WERI-Rb-1 (cell line): ENCODE measurements at regions not wholly inside any gene's neighbourhood (a gene's known extent, or its start where the extent isn't known, plus 50 kb on each side); places are given as distances from the start of the nearest gene placed in this dataset.

Experiments
- DNase-seq: peaks from one replicate; pipeline ENCODE4 v3.0.0-alpha.2; 2020
- H3K27ac ChIP-seq: fragments of 250-450 bp; sonication (Bioruptor Pico); 2 replicates; pipeline ENCODE4 v1.5.1; 2020; ENCODE audit warnings: mild to moderate bottlenecking, moderate library complexity
- H3K27me3 ChIP-seq: fragments of 250-450 bp; sonication (Bioruptor Pico); 2 replicates; pipeline ENCODE4 v1.5.1; 2021; ENCODE audit warnings: mild to moderate bottlenecking, low read depth, moderate library complexity; ENCODE audit not compliant: insufficient read depth, severe bottlenecking
- H3K36me3 ChIP-seq: fragments of 250-450 bp; sonication (Bioruptor Pico); 2 replicates; pipeline ENCODE4 v1.5.1; 2020; ENCODE audit warnings: mild to moderate bottlenecking, moderate library complexity
- H3K4me3 ChIP-seq: 2 replicates; pipeline ENCODE4 v1.5.1; 2011; ENCODE audit warnings: low read depth, mild to moderate bottlenecking, control low read depth, low read length
- H3K9me3 ChIP-seq: fragments of 250-450 bp; sonication (Bioruptor Pico); 2 replicates; pipeline ENCODE4 v1.5.1; 2021; ENCODE audit warnings: mild to moderate bottlenecking, moderate library complexity; ENCODE audit not compliant: severe bottlenecking
- TF ChIP-seq, protein P1 (sequence below): IDR thresholded peaks from 2 replicates; pipeline ENCODE4 v1.5.1; 2011; ENCODE audit warnings: low read depth, mild to moderate bottlenecking, control low read depth, inconsistent platforms, low read length

GRCh38 chr2:155633887-155634570, 698.5 kb downstream of the NR4A2 start:
- TF ChIP-seq, protein P1, sequence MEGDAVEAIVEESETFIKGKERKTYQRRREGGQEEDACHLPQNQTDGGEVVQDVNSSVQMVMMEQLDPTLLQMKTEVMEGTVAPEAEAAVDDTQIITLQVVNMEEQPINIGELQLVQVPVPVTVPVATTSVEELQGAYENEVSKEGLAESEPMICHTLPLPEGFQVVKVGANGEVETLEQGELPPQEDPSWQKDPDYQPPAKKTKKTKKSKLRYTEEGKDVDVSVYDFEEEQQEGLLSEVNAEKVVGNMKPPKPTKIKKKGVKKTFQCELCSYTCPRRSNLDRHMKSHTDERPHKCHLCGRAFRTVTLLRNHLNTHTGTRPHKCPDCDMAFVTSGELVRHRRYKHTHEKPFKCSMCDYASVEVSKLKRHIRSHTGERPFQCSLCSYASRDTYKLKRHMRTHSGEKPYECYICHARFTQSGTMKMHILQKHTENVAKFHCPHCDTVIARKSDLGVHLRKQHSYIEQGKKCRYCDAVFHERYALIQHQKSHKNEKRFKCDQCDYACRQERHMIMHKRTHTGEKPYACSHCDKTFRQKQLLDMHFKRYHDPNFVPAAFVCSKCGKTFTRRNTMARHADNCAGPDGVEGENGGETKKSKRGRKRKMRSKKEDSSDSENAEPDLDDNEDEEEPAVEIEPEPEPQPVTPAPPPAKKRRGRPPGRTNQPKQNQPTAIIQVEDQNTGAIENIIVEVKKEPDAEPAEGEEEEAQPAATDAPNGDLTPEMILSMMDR: no peak
- H3K36me3 ChIP-seq: no peaks in the 10 kb centered on the region
- H3K4me3 ChIP-seq: no peak overlapping the region
- H3K9me3 ChIP-seq: no peaks in the 10 kb centered on the region
- H3K27me3 ChIP-seq: no peaks in the 10 kb centered on the region
- no peak for DNase-seq
- no peak overlapping the region for H3K27ac ChIP-seq

- TF ChIP-seq, protein P1: no peak
- Histone ChIP-seq H3K9me3 (no peaks in the 10 kb centered on the region), H3K27ac (no peak overlapping the region), H3K36me3 (no peaks in the 10 kb centered on the region), H3K4me3 (no peak overlapping the region), H3K27me3 (no peaks in the 10 kb centered on the region)
- DNase-seq: no peak
These were observed 699.3 kb downstream of the NR4A2 start for GRCh38 chr2:155633060-155633839.

GRCh38 chr2:155630760-155631159, 701.8 kb downstream of the NR4A2 start:
- H3K27me3 ChIP-seq: no peaks in the 10 kb centered on the region
- H3K36me3 ChIP-seq: no peaks in the 10 kb centered on the region
- no peak overlapping the region for H3K27ac ChIP-seq
- H3K4me3 ChIP-seq: no peak overlapping the region
- H3K9me3 ChIP-seq: no peaks in the 10 kb centered on the region
- TF ChIP-seq, protein P1: no peak
- DNase-seq: no peak

- Histone ChIP-seq H3K9me3 (no peaks in the 10 kb centered on the region), H3K27ac (no peak overlapping the region), H3K4me3 (no peak overlapping the region), H3K36me3 (no peaks in the 10 kb centered on the region), H3K27me3 (no peaks in the 10 kb centered on the region)
- TF ChIP-seq, protein P1: no peak
- DNase-seq: no peak
These were observed 710.1 kb downstream of the NR4A2 start for GRCh38 chr2:155622443-155622842.

GRCh38 chr2:155600914-155601760, 731.4 kb downstream of the NR4A2 start:
- no peak overlapping the region for H3K27ac ChIP-seq
- peaks cover 3% of the 10 kb centered on the region for H3K9me3 ChIP-seq
- H3K4me3 ChIP-seq: no peak overlapping the region
- TF ChIP-seq, protein P1: no peak
- no peak for DNase-seq
- H3K36me3 ChIP-seq: no peaks in the 10 kb centered on the region
- no peaks in the 10 kb centered on the region for H3K27me3 ChIP-seq
